HPDE6-E6E7 (cell line): ENCODE measurements at regions not wholly inside any gene's neighbourhood (a gene's known extent, or its start where the extent isn't known, plus 50 kb on each side); places are given as distances from the start of the nearest gene placed in this dataset.
"Not testable (repeated sequence)": the region's sequence is repeated elsewhere in the genome, so short reads cannot be mapped to it uniquely, and the experiment has no call there.

Source experiments
- DNase-seq: peaks from one replicate; pipeline ENCODE4 v3.0.0; 2011; ENCODE audit warnings: missing footprints; ENCODE audit errors: extremely low spot score

- DNase-seq, result no peak
Measured at GRCh38 chr2:65608466-65608865, 176.1 kb upstream of the SPRED2 start.

GRCh38 chr2:65607662-65608305 lies 175.4 kb upstream of the SPRED2 start:
- no peak for DNase-seq

GRCh38 chr2:65605743-65606058 lies 173.3 kb upstream of the SPRED2 start:
- no peak for DNase-seq

GRCh38 chr2:65605058-65605742 lies 172.8 kb upstream of the SPRED2 start:
- no peak for DNase-seq

GRCh38 chr2:65604246-65604645 lies 171.8 kb upstream of the SPRED2 start:
- DNase-seq, result peak; percentile 32

GRCh38 chr2:65602603-65603235 lies 170.3 kb upstream of the SPRED2 start:
- no peak for DNase-seq

GRCh38 chr2:65600871-65601270 lies 168.5 kb upstream of the SPRED2 start:
- DNase-seq, result not testable (repeated sequence)

GRCh38 chr2:65600351-65600750 lies 168.0 kb upstream of the SPRED2 start:
- DNase-seq, result not testable (repeated sequence)

- no peak for DNase-seq
Measured at GRCh38 chr2:65599693-65600092, 167.3 kb upstream of the SPRED2 start.

GRCh38 chr2:65598996-65599395 lies 166.6 kb upstream of the SPRED2 start:
- no peak for DNase-seq

GRCh38 chr2:65598264-65598663 lies 165.9 kb upstream of the SPRED2 start:
- DNase-seq, result no peak

GRCh38 chr2:65595630-65596029 lies 163.2 kb upstream of the SPRED2 start:
- DNase-seq, result no peak

- no peak for DNase-seq
Measured at GRCh38 chr2:65594150-65594549, 161.8 kb upstream of the SPRED2 start.

- no peak for DNase-seq
Measured at GRCh38 chr2:65589667-65590066, 157.3 kb upstream of the SPRED2 start.

- DNase-seq, result no peak
Measured at GRCh38 chr2:65587779-65588178, 155.4 kb upstream of the SPRED2 start.

- DNase-seq, result no peak
Measured at GRCh38 chr2:65586516-65586915, 154.1 kb upstream of the SPRED2 start.

GRCh38 chr2:65583061-65583460 lies 150.7 kb upstream of the SPRED2 start:
- no peak for DNase-seq

- no peak for DNase-seq
Measured at GRCh38 chr2:65582364-65582763, 150.0 kb upstream of the SPRED2 start.

- DNase-seq, result no peak
Measured at GRCh38 chr2:65580824-65581223, 148.4 kb upstream of the SPRED2 start.

- DNase-seq, result no peak
Measured at GRCh38 chr2:65579506-65580235, 147.3 kb upstream of the SPRED2 start.

GRCh38 chr2:65577654-65578053 lies 145.3 kb upstream of the SPRED2 start:
- DNase-seq, result no peak

GRCh38 chr2:65576861-65577601 lies 144.6 kb upstream of the SPRED2 start:
- peak; percentile 83 for DNase-seq
